NCI-H1092 (cell line): ENCODE measurements at regions not wholly inside any gene's neighbourhood (a gene's known extent, or its start where the extent isn't known, plus 50 kb on each side); places are given as distances from the start of the nearest gene placed in this dataset.
"Not testable (repeated sequence)": the region's sequence is repeated elsewhere in the genome, so short reads cannot be mapped to it uniquely, and the experiment has no call there.

Experiments used
- DNase-seq: peaks from one replicate; lab custom pipeline; 2025; lab: John Stamatoyannopoulos, UW

DNA sequence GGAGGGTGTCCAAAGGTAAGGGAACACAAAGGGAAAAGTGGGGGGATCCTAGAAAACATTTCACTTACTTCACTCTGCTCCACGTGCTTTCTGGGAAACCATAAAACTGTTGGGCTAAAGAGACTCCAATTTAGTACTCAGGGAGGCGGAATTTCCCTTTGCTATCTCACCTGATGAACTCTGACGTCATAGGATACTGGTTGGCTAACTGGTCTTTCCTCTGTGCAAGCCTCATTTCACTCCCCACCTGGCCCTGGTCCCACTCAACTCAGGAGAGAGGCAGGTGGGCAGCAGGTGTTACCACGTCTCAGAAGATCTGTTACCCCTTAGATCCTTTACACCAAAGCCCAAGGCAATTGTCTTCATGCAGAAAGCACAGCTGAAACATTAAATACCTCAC lies 51.8 kb upstream of the PMAIP1 start:
- no peak for DNase-seq

DNA sequence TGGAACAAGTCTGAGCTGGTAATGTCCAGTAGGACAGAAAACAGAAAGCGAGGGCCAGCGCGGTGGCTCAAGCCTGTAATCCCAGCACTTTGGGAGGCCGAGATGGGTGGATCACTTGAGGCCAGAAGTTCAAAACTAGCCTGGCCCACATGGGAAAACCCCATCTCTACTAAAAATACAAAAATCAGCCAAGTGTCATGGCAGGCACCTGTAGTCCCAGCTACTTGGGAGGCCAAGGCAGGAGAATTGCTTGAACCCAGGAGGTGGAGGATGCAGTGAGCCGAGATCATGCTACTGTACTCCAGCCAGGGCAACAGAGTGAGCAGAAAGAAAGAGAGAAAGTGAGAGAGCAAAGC lies 52.3 kb upstream of the PMAIP1 start:
- DNase-seq = not testable (repeated sequence)

DNA sequence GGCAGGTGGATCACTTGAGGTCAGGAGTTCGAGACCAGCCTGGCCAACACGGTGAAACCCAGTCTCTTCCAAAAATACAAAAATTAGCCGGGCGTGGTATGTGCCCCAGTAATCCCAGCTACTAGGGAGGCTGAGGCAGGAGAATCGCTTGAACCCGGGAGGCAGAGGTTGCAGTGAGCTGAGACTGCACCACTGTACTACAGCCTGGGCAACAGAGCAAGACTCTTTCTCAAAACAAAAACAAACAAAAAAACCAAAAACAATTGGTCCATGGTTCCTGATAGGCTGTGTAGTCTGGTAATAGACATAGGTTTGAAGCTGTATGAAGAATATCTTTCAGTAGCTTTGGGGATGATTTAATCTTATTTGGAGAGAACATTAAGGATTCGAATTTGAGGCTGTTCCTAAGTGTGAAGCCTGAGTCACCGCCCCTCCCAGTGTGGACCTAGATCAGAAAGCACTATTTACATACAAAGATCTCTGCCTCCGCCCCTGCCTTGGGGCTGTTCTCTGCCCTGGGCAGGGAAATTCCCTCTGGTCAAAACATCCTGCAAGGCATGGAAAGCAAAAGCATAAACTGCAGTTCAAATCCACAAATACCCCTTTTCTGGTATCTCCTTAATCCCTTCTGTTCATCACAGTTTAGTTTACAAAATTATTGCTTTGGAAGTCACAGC lies 52.8 kb upstream of the PMAIP1 start:
- DNase-seq = no peak

DNA sequence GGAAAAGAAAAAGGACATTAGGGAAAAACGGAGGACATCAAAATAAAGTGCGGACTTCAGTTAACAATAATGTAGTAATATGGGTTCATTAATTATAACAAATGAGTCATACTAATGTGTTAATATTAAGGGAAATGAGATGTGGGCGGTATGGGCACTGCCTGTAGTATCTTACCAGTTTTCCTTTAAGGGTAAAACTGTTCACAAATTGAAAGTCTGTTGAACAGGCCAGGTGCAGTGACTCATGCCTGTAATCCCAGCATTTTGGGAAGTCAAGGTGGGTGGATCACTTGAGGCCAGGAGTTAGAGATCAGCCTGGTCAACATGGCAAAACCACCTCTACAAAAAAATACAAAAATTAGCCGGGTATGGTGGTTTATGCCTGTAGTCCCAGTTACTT lies 56.8 kb upstream of the PMAIP1 start:
- no peak for DNase-seq

DNA sequence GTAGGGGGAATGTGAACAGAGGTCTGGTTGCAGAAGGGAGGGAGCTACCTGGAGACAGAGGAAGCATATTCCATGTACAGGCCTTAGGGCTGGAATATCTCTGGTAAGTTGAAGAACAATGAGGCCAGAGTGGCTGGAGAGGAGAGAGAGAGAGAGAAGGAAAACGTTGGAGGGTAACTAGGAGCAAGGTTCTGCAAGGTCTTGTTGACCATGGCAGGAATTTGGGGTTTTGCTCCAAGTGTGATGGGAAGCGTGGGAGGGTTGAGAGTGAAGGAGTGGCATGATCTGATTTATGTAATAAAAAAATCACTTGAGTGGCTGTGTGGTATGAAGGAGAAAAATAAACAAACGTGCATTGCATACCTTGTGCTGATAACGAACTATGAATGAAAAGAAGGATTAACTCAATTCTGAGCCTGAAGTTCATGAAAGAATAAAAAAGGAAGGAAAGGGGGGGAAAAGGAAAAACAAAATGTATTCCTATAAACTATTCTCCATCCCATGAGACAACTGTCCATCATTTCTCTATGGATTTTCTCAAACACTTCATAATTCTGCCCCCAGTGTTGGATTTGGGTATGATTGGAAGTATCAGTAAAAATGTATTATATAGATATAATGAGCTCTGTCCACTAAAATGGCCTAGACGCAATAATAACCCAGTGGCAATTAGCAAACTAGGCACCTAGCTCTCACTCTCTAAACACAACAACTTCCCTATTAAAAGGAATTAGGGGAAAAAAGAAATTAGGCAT lies 59.7 kb upstream of the PMAIP1 start:
- DNase-seq = no peak

DNA sequence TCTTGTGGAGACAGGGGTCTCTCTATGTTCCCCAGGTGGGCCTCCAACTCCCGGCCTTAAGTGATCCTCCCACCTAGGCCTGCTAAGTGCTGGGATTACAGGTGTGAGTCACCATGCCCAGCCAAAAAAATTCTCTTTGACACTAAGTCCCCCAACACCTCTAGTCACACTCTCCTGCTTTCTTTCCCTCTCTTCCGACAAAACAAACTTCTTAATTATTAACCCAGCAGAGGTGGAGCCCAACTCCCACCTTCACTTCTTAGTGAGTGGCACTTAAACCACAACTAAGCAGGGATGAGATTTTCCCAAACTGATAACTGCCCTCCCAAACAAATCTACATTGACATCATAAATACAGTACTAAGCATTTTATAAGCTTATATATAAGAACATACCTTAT lies 60.5 kb upstream of the PMAIP1 start:
- no peak for DNase-seq

DNA sequence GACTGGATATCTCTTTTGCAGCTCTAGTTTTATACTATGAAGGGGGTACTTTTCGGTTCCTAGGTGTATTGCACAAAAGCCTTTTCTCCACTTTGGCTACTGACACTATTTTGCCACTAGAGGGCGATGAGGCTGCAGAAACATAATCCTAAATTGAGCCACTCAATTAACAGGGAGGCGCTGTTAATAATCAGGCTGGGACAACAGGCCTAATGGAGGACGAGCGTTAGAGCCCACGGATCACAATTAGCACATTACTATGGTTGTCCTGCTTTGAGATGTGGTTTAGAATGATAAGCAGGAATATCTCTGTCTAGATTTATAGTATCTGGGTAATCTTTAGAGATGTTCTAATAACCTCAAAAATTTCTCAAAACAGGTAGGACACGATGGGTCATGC lies 62.2 kb upstream of the PMAIP1 start:
- DNase-seq = peak; percentile 44

DNA sequence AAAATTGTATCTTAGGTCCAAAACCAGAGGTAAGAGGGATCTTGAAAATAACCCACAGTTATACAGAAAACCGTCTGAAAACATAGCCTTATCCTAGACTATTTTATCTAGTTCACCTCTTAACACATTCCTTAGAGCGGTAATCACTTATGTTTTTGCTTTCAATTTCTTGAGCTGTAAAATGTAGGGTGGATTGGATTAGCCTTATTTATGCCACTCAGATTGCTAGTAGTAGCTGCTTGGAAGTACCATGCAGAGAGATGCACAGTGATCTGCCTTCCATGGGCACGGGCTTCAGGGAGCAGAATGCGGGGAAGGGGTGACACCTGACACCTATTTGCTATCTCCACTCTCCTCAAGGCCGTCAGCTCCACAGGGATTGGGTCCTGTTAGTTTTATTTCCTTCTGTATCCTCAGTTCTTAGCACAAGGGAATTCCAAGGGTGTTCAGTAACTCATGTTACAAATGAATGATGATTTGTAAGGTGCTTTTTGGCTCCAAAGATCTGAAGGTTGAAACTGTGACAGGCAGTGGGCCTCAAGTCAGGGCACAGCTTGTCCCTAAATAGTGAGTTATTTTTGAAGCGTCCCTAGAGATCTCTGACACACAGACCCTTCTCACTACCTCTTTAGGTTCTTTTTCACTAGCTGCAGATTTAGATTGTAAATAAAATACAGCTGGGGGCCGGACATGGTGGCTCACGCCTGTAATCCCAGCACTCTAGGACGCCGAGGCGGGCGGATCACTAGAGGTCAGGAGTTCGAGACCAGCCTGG lies 64.0 kb upstream of the PMAIP1 start:
- DNase-seq = no peak

DNA sequence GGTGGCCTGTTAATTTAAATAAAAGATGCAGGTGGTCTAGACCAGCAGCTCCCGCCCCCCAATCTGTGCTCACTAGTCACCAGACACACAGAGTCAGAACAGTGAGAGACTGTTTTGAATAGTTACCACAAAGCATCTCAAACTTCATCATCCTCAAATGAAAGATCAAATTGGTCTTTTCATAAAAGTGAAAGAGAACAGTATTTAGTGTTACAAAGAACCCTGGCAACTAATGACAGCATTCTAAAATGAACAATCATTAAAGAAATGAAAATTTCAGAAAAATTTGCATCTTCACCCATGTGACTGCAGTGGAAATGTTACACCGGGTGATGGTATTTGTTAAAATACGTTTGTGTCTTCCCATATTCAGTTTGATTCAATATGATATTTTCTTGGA lies 65.5 kb upstream of the PMAIP1 start:
- DNase-seq = no peak

DNA sequence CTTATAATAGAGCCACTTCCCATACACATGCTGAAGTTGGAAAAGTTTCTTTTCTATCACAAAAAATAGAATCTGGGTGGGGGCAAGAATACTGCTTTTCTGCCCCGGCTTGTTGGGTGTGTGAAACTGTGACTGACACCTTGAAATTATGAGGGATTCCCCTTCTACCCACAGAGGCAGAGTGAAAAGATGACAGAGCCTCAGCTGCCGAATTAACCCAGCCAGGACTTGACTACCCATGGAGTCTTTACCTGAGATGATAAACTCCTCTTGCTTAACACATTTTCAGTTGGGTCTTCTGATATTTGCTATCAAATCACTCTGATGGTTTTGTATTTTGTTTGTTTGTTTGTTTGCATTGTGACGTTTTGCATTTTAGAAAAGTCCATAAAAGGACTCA lies 66.0 kb upstream of the PMAIP1 start:
- DNase-seq = no peak

DNA sequence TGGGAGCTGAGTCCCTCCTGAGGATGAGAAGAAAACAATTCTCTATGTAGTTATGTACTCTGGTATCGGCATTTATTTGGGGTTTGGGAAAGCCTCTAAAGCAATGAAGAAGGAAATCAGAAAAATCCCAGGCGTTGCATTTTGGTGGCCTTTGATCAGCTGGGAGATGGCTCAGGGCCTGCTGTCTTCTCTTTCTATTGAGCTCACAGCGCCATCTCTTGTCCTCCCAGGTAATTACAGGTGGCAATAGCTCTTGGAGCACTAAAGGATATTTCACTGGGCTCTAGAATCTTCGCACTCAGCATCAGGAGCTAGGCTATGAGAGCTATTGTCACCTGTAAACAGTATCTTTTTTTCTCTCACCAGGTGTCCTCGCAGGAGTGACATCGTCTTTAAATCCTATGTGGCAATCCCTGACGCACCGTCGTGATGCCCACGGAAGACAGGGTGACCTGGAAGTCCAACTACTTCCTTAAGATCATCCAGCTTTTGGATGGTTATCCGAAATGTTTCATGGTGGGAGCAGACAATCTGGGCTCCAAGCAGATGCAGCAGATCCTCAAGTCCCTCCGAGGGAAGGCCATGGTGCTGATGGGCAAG lies 76.1 kb upstream of the PMAIP1 start:
- DNase-seq = peak; percentile 80

DNA sequence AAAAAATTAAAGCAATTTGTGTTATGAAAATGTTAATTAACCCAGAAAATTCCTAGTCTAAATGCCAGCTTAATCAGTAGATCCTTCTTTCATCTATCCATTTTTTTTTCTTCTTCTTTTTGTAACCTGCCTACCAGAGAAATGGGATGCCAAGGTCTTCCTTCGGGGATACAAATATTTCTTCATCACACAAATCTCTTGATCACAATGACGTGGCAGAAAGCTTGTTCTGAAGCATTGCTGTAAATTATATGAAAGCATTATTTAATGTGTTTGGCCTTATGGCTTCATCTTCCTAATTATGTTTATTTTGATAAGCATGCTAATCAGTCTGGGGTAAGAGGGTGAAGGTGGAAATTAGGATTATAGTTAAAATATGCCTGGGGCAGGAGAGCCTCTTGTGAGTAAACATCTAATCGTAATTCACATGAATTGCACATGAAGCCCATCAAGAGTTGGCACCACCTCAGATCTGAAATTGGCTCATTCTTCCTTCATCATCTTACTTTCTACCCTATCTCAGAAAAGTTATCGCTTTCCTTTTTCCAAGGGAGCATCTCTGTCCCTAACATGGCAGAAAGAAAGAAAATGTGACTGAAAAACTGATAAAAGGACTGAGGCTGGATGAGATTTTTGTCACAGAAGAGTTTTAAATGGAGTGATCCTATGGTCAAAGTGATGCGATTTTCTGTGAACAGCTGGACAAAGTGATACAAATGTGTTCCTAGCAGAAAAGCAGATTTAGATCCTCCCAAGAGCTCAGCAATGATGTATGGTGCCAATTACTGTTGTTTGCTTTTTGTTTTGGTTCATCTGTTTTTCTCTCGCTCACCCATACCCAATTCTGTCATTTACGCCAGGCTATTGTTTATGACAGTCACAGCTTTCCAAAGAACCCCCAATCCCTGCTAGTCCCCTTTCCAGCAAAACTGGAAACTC lies 76.9 kb upstream of the PMAIP1 start:
- no peak for DNase-seq

DNA sequence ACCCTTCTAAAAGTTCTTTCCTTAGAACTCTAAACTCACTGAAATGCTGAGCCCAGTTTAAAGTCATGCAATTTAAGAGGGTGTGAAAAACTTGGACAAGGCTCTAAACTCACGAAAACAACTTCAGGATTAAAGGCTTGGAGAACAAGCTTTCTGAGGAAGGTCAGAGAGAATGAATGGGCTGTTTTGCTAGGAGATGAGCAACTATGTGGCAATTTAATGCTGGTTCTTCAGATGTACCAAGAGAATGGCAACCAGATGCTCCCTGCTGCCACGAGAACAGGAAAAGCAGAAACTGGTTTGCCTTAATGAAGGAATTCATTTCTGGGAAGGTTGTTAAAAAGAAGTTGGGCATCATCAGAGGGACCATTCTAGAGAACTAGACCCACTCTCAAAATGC lies 77.8 kb upstream of the PMAIP1 start:
- no peak for DNase-seq

DNA sequence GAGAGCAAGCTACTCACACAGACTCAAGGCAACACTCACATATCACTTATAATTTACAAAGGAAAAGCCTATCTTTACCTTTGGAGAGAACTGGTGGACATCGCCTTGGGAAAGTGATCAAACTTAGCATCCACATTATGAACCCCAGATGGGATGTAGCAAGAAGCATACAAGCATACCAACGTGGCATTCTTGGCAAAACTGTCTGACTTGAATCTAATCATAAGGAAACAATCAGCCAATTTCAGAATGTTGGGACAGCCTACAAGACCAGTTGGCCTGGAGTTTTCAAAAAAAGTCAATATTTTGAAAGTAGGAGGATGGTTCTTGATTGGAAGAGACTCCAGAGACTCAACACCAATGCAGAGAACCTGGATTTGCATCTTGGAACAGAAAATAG lies 79.1 kb upstream of the PMAIP1 start:
- no peak for DNase-seq

DNA sequence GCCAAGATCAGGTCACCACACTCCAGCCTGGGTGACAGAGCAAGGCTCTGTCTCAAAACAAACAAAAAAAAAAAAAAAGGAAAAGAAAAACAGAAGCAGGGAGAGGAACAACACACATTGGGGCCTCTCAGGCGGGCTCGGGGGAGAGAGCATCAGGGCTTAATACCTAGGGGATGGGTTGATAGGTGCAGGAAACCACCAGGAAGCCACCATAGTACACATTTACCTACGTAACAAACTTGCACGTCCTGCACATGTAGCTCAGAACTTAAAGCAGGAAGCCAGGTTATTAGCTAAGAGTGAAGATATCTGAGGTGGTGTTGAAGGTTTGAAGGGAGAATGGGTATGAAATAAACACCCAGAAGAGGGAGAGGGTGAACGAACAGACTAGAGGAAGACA lies 81.0 kb upstream of the PMAIP1 start:
- no peak for DNase-seq

DNA sequence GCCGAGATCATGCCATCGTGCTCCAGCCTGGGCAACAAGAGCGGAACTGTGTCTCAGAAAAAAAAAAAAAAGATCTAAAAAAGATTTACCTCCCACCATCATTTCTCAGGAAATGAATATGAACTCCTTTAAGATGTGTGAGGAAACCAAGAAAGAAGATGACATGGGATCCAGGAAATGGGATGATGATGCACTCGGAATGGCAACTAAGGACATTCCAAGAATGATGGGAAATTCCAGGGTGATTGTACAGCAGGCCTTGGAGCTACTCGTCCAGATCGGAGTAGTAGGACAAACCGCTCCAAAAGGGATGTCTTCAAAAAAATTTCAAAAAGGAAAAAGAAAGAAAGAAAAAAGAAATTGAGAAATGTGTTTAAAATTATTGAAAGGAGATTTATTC lies 84.9 kb upstream of the PMAIP1 start:
- DNase-seq = no peak

DNA sequence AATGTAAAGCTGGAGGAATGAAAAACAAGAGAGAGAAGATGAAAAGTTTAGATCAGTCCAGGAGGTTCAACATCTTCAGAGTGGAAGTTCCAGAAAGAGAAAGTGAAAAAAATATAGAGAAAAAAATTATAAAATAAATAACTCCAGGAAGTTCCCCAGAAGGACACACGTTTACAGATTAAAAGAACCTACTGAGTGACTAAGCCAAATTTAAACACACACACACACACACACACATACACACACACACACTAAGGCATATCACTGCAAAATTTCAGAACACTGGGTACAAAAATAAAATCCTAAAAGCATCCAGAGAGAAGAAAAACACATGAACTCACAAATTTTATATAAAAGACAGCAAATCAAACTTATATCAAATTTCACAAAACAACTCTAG lies 85.9 kb upstream of the PMAIP1 start:
- no peak for DNase-seq

DNA sequence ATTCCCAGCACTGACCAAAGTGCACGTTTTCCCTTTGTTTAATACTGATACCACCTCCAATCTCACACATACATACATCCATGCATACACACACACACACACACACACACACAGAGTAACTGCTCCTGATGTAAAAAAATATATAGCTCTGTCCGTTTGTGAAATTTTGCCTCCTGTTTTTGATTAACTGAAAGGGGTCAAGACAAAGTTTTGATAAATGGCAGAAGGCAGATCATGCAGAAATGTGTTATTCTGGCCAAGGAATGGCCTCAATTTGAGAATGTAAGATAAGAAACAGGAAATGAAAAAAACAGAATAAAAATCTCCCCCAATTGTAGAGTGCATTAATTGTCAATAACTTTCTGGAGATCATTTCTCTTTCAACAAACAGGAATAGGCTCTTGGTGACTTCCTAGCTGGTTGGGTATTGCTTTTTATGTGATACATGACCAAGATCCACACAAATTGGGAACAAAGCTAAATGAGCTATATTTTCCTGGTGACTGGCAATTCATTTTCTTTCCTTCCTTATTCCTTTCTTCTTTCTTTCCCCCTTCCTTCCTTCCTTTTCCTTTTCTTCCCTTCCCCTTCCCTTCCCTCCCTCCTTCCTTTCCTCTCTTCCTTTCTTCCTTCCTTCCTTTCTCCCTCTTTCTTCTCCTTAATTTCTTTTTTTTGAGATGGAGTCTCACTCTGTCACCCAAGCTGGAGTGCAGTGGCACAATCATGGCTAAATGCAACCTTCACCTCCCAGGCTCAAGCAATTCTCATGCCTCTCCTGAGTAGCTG lies 88.9 kb upstream of the PMAIP1 start:
- no peak for DNase-seq

DNA sequence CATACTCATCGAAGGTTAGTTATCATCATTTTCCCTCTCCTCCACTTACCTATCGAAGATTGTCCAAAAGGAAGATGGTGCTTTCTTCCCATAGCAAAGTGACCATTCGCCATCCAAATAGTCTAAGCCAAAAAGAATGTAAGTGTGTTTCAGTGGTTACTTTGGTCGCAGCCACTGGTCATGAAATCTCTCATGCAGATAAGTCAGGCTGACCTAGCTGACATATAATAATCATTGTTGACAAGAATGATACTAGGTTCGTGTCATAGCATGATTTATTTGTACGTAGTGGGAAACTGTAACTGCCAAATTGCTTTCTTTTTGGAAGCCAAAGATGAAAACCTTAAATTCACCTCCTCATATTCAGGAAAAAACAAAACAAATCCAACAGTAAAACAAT lies 89.6 kb upstream of the PMAIP1 start:
- DNase-seq = no peak

DNA sequence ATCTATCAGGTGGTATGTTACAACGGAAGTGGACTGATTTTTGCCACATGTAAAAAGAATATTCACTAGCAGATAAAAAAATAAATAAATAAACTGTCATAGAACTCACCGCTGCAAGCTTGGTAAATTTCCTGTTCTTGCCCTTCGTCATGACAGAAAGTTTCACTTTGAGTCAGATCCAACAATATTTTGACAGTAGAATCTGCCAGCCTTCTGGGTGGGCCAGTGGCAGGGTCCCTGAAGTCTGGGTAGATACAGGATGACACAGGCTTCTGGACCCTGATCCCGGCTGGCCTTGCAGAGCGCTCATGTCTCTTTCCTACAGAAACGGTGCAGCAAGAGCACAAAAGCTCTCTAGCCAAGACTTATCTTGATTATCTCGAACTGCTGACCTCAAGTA lies 97.8 kb upstream of the PMAIP1 start:
- DNase-seq = no peak

DNA sequence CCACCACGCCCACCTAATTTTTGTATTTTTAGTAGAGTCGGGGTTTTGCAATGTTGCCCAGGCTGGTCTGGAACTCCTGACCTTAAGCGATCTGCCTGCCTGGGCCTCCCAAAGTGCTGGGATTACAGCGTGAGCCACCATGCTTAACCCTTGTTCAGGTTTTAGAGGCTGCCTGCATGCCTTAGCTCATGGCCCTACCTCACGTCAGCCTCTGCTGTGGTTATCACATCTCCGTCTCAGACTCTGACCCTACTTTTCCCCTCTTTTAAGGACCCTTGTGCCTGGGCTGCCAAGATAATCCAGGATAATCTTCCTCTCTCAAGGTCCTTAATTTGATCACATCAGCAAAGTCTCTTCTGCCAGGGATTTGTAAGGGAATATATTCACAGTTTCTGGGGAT lies 98.2 kb upstream of the PMAIP1 start:
- DNase-seq = no peak
